ENCODE measurements at regions not wholly inside any gene's neighbourhood (a gene's known extent, or its start where the extent isn't known, plus 50 kb on each side); places are given as distances from the start of the nearest gene placed in this dataset.

DNA sequence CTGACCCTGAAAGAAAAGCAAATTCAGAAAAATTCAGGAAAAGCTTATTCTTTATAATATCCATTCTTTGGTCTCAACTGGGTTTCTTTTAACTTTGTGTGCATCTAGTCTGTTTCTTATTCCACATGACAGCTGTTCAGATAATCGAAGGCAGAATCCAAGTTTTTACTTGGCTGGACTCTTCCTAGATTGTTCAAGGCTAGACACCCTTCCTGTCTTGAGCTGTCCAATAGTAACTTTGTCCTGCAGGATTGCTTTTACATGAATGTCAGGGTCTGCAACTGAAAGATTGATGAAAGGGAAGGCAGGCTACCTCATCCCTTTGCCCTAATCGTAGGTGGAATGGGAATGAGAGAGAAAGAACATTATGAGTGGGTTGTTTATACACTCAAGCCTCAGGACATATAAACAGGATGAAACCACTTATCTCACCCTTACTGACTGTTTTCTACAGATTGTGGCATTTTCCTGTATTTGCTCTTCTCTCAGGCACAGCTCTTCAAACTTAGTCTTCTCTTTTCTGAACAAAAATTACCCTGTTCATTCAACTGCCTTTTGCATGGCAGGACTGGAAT, 76.9 kb downstream of the LEPR start (continued):
- TF ChIP-seq, protein P1, sequence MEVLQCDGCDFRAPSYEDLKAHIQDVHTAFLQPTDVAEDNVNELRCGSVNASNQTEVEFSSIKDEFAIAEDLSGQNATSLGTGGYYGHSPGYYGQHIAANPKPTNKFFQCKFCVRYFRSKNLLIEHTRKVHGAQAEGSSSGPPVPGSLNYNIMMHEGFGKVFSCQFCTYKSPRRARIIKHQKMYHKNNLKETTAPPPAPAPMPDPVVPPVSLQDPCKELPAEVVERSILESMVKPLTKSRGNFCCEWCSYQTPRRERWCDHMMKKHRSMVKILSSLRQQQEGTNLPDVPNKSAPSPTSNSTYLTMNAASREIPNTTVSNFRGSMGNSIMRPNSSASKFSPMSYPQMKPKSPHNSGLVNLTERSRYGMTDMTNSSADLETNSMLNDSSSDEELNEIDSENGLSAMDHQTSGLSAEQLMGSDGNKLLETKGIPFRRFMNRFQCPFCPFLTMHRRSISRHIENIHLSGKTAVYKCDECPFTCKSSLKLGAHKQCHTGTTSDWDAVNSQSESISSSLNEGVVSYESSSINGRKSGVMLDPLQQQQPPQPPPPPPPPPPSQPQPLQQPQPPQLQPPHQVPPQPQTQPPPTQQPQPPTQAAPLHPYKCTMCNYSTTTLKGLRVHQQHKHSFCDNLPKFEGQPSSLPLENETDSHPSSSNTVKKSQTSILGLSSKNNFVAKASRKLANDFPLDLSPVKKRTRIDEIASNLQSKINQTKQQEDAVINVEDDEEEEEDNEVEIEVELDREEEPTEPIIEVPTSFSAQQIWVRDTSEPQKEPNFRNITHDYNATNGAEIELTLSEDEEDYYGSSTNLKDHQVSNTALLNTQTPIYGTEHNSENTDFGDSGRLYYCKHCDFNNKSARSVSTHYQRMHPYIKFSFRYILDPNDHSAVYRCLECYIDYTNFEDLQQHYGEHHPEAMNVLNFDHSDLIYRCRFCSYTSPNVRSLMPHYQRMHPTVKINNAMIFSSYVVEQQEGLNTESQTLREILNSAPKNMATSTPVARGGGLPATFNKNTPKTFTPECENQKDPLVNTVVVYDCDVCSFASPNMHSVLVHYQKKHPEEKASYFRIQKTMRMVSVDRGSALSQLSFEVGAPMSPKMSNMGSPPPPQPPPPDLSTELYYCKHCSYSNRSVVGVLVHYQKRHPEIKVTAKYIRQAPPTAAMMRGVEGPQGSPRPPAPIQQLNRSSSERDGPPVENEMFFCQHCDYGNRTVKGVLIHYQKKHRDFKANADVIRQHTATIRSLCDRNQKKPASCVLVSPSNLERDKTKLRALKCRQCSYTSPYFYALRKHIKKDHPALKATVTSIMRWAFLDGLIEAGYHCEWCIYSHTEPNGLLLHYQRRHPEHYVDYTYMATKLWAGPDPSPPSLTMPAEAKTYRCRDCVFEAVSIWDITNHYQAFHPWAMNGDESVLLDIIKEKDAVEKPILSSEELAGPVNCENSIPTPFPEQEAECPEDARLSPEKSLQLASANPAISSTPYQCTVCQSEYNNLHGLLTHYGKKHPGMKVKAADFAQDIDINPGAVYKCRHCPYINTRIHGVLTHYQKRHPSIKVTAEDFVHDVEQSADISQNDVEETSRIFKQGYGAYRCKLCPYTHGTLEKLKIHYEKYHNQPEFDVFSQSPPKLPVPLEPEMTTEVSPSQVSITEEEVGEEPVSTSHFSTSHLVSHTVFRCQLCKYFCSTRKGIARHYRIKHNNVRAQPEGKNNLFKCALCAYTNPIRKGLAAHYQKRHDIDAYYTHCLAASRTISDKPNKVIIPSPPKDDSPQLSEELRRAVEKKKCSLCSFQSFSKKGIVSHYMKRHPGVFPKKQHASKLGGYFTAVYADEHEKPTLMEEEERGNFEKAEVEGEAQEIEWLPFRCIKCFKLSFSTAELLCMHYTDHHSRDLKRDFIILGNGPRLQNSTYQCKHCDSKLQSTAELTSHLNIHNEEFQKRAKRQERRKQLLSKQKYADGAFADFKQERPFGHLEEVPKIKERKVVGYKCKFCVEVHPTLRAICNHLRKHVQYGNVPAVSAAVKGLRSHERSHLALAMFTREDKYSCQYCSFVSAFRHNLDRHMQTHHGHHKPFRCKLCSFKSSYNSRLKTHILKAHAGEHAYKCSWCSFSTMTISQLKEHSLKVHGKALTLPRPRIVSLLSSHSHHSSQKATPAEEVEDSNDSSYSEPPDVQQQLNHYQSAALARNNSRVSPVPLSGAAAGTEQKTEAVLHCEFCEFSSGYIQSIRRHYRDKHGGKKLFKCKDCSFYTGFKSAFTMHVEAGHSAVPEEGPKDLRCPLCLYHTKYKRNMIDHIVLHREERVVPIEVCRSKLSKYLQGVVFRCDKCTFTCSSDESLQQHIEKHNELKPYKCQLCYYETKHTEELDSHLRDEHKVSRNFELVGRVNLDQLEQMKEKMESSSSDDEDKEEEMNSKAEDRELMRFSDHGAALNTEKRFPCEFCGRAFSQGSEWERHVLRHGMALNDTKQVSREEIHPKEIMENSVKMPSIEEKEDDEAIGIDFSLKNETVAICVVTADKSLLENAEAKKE (CRISPR knock-in tag; IDR thresholded peaks at IDR 0.05), result no peak
- TF ChIP-seq EZH2phosphoT487 (IDR thresholded peaks at IDR 0.05; ENCODE audit: unreplicated experiment) (no peak), ZNF331 (CRISPR knock-in tag; IDR thresholded peaks at IDR 0.05; ENCODE audit: low read depth) (no peak)
- TF ChIP-seq, protein P2, sequence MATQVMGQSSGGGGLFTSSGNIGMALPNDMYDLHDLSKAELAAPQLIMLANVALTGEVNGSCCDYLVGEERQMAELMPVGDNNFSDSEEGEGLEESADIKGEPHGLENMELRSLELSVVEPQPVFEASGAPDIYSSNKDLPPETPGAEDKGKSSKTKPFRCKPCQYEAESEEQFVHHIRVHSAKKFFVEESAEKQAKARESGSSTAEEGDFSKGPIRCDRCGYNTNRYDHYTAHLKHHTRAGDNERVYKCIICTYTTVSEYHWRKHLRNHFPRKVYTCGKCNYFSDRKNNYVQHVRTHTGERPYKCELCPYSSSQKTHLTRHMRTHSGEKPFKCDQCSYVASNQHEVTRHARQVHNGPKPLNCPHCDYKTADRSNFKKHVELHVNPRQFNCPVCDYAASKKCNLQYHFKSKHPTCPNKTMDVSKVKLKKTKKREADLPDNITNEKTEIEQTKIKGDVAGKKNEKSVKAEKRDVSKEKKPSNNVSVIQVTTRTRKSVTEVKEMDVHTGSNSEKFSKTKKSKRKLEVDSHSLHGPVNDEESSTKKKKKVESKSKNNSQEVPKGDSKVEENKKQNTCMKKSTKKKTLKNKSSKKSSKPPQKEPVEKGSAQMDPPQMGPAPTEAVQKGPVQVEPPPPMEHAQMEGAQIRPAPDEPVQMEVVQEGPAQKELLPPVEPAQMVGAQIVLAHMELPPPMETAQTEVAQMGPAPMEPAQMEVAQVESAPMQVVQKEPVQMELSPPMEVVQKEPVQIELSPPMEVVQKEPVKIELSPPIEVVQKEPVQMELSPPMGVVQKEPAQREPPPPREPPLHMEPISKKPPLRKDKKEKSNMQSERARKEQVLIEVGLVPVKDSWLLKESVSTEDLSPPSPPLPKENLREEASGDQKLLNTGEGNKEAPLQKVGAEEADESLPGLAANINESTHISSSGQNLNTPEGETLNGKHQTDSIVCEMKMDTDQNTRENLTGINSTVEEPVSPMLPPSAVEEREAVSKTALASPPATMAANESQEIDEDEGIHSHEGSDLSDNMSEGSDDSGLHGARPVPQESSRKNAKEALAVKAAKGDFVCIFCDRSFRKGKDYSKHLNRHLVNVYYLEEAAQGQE (IDR thresholded peaks at IDR 0.05; ENCODE audit: unreplicated experiment), result no peak

DNA sequence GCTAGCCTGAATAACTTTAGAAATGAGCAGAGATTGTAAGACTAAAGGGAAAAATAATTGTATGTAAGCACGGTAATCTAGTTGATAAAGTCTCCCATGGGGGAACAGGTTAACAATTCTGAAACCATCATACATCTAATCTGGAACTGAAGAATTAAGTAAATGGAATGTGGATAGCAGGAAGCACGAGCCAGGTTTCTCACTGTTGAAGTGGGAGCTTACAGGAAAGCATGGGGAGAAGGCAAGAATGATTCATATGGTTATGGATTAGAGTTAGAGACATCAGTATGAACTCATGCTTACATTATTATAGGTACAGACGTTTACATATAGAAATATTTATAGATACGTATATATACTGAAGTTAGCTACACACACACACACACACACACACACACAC, 83.0 kb downstream of the LEPR start:
- Mint-ChIP-seq H3K36me3 (ENCODE audit: low read depth) (no peaks in the 10 kb centered on the region), H3K27me3 (ENCODE audit: insufficient read depth, low read depth, poor library complexity) (no peaks in the 10 kb centered on the region), H3K4me1 (peaks cover 2% of the 10 kb centered on the region; the same call in 1 of the 3 replicates), H3K27ac (no peak overlapping the region), H3K9me3 (no peaks in the 10 kb centered on the region), H3K4me3 (no peak overlapping the region)
- TF ChIP-seq, protein P2 (IDR thresholded peaks at IDR 0.05; ENCODE audit: unreplicated experiment), result no peak
- H3K79me2 ChIP-seq (replicated peaks; ENCODE audit: insufficient read depth), result no peaks in the 10 kb centered on the region
- ATAC-seq (no peak), DNase-seq (ENCODE audit: low spot score) (no peak)
- no peak overlapping the region for H3K27ac ChIP-seq (ENCODE audit: low read depth)
- no peaks in the 10 kb centered on the region for H3K27me3 ChIP-seq (ENCODE audit: insufficient read depth)
- H2AFZ ChIP-seq, result no peak overlapping the region
- no peak overlapping the region for H3K4me2 ChIP-seq
- H3K9me2 ChIP-seq (ENCODE audit: insufficient read depth), result no peaks in the 10 kb centered on the region
- no peaks in the 10 kb centered on the region for H3K36me3 ChIP-seq (ENCODE audit: insufficient read depth)
- no peaks in the 10 kb centered on the region for H4K20me1 ChIP-seq (replicated peaks; ENCODE audit: insufficient read depth)
- H3K4me1 ChIP-seq (ENCODE audit: insufficient read depth), result no peaks in the 10 kb centered on the region
- no peaks in the 10 kb centered on the region for H3F3A ChIP-seq (replicated peaks; ENCODE audit: low read depth)
- no peak overlapping the region for H3K4me3 ChIP-seq
